GM19238 (cell line): ENCODE measurements at regions not wholly inside any gene's neighbourhood (a gene's known extent, or its start where the extent isn't known, plus 50 kb on each side); places are given as distances from the start of the nearest gene placed in this dataset.
"Not testable (repeated sequence)": the region's sequence is repeated elsewhere in the genome, so short reads cannot be mapped to it uniquely, and the experiment has no call there.

ENCODE experiments used
- DNase-seq: peaks from one replicate; pipeline ENCODE4 v3.0.0; 2011; ENCODE audit warnings: low spot score; ENCODE audit not compliant: insufficient read length

DNA sequence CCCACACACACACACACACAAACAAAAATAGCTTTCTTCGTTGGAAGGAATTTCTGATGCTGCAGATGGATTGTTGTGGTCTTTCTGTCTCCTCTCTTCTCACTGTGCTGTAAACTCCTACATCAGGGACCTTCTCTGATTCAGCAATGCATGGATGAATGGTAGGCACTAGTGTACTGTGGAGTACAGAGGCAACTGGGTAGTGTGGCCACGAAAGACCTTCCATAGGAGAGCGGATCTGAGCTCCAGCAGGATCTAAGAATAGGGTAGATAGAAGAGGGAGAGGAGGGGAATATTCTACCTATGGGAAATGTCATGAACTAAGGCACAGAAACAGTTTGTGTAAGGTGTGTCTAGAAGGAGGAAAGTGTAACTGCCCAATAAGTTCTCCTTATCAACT is 266.8 kb downstream of the MYCN start:
- DNase-seq, result no peak

DNA sequence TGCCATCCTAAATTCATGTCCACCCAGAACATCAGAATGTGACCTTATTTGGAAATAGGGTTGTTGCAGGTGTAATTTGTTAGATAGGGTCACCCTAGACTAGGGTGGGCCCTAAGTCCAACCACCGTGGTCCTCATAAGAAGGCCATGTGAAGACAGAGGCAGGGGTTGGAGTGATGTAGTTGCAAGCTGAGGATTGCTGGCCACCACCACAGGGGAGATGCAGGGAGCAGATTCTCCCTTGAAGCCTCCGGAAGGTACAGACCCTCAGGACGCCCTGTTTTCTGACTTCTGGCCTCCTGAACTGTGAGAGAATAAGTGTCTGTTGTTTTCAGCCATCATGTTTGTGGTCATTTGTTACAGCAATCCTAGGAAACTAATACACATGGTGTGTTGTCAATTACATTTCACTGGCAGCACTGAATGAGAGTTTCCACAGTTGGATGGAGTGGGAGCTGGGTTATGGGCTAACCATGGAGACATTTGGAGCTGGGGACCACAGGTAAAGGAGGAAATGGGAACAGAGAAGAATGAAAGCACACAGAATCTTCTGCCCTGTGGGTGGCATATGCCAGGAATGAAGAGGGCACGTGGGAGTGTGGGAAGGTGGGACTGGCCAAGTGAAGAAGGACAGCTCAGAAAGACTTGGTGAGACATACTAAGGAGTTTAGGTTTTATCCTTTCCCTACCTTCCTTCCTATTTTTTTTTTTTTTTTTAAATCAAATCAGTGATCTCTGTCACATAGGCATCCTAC is 266.0 kb downstream of the MYCN start:
- no peak for DNase-seq

DNA sequence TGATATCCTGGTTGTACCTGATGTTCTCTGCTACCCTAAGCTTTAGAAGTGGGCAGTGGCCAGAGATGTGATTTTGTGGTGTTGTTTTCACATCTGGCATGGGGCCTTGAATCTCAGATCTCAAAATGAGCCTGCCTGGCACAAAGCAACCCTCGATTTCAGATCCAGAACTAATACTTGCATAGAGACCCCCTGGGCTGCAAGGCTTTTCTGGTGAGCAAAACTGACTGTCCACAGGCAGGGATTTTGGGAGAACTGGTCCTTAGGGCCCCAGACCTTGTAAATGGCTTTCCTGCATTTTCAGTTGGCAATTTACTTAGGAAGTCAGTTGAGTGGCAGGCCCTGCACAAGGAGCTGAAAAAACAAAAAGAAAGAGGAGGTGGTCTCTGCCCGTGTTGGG is 265.3 kb downstream of the MYCN start:
- no peak for DNase-seq

DNA sequence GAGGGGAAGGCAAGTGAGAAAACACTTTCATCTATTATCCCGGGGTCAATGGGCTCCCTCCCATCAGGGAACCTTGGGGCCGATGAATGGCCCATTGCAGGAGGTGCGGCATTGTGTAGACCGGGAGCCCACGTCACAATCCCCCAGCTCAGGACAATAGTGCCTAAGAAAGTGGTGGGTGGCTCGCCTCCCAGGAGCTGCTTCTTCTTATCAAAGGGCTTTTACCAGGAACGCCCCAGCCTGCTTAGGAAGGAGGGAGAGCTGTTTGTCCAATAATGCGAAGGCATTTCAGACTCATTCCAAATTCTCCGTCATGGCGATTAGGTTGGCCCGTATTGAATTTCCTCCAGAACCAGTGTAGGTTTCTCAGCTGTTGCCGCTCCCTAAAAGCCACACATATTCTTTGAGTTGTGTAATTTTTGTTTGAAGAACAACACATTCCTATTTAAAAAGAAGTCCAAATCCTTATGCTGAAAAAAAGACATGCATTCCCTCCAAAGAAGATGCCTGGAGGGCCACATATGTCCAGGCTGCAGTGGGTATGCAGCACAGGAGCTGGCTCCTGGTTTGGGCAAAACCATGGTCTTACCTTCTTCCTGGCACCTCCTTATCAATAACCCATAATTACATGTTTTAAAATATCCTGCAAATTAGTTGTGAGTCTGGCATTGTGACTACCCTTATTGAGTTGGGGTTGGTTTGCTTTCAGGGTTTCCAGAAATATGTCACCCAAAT is 264.7 kb downstream of the MYCN start:
- no peak for DNase-seq

DNA sequence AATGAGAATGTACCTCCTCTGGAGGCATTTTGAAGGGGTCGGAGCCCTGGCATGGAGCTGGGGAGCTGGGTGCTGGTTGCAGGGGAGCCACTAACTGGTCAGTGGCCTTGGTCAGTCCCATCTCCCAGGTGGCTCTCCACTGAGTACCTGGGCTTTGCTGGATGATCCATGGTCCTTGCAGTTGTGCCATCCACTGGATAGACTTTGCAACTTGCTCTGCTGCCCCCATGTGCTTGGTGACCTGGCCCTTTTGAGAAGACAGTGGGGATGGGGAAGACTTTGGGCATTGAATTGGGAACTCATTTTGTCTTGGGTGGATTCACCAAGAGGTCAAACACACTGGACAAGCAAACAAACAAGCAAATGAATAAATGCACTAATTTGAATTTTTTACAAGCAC is 263.9 kb downstream of the MYCN start:
- DNase-seq, result no peak

DNA sequence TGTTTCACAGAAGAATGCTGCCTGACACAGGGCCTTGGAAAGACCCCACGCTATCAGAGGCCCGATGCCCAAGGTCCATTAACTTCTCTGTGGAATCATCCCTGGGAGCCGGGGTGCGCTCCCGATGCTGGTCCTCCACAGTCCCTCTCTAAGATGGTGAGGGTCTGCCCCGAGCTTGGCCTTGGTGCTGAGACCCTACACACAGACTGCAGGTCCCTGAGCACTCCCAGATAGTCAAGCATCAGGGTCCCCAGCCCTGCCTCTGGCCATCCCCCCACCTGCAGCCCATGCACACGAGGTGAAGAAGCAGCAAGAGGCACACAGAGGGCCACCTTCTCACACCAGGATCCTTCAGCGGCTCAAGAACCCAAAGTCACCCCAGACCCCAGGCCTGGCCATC is 263.3 kb downstream of the MYCN start:
- no peak for DNase-seq

DNA sequence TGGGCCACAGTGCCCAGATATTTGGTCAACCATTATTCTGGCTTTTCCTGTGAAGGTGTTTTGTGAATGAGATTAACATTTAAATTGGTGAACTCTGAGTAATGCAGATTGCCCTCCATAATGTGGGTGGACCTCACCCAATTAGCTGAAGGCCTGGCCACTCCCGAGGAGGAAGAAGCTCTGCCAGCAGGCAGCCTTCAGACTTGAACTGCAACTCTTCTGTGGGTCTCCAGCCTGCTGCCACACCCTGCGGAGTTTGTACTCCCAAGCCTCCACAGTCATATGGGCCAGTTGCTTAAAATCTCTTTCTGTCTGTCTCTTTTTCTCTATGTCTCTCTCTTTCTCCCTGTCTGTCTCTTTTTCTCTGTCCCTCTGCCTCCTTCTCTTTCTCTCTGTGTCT is 262.7 kb downstream of the MYCN start:
- no peak for DNase-seq

DNA sequence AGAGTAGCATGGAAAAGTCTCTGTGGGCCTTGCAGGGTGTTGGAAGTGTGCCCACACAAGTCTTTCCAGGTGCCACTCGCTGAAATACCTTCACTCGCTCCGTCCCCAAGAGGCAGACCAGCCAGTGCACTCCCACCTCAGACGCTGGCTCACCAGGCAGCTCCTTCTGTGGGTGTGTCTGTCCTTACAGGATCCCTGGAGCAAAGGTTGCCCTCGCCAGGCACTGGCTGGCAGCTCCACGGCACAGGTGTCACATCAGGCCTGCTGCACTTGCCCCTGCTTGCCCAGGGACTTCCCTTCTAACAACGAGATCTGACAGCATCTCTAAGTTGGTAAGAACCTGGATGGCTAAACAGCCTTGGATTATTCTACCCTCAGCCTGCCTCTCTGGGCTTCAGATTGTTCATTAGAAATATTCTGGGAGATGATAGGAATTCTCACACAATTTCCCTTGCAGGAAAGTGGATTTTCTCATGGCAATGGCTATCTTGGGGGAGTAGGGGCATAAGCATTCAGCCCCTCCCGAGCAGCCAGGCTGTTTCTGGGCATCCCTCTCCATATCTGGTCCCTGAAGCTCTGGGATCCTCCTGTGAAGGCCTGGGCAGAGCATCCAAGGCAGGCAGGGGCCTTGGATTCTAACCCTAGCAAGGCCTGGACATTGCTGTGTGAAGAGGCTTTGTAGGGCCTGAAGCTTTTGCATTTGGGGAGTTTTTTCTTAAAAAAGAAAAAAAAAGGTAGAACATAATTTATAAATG is 262.1 kb downstream of the MYCN start:
- DNase-seq, result no peak

DNA sequence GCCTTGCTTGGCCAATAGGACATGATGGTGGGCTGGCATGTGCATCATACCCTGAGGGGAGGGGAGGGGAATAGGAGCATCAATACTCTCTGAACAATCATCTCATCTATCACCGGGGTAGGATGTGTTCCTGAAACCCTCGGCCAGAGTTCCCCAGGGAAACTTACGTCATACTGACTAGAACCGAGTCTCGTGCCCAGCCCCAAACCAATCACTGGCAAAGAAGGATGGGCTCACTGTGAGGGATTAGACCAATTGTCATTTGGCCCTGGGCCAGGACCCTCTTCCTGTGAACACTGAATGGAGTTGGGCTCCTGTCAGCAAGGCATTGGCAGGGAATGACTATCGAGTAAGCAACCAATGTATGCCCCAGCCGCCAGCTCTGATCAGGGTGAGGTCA is 261.5 kb downstream of the MYCN start:
- no peak for DNase-seq

DNA sequence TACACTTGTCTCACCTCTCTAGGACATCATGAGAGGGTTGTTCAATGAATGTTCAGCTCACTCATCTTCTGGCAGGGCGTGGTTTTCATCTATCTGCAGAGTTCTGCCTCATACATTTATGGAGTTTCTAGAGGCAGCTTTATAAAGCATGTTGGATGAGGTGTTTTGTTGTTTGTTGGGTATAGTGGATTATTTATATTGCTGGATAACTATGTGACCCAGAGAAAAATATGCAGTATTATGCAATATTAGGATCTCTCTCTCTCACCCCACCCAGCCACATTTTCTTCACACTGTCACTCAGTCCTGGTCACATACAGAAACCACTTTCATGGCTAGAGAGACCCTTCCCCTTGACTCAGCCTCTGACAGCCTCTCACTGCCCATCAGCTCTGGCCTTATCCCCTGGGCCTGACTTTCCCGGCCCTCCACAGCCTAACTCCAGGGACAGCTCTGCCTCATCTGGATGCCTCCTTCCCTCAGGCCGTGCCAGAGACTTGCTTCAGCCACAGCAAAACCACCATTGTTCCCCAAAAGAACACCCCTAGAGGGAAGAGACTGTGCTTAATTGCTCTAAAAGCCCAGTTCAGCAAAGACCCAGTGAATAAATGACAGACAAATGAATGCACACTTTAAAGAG is 260.3 kb downstream of the MYCN start:
- DNase-seq, result no peak

DNA sequence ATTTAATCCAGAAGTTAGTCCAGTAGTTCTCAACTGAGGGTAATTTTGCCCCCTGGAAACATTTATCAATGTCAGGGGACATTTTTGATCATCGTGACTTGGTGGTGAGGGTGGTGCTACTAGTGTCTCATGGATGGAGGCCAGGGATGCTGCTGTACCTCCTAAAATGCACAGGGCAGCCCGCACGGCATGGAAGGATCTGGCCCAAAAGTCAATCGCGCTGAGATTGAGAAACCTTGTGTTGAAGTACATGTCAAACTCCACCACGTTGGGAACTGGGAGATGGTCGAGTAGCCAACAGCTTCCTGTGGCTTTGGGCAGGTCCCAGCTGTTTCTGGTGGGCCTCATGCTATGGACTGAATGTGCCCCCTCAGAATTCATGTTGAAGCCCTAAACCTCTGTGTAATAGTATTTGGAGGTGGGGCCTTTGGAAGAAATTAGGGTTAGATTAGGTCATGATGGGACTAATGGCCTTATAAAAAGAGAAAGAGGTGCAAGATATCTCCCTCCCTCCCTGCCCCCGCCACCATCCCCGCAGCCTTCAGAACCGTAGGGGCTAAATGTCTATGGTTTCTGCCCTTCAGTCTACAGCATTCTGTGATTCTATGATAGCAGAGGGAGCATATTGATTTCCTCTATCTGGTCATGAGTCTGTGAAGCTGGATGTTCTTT is 259.7 kb downstream of the MYCN start:
- DNase-seq, result no peak

DNA sequence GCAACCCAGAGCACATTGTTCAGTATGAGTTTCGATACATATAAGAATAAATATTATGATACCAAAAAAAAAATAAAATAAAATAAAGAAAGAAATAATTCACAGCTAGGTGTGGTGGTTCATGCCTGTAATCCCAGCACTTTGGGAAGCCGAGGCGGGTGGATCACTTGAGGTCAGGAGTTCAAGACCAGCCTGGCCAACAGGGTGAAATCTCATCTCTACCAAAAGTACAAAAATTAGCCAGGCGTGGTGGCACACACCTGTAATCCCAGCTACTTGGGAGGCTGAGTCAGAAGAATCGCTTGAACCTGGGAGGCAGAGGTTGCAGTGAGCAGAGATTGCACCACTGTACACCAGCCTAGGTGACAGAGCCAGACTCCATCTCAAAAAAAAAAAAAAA is 258.9 kb downstream of the MYCN start:
- not testable (repeated sequence) for DNase-seq

DNA sequence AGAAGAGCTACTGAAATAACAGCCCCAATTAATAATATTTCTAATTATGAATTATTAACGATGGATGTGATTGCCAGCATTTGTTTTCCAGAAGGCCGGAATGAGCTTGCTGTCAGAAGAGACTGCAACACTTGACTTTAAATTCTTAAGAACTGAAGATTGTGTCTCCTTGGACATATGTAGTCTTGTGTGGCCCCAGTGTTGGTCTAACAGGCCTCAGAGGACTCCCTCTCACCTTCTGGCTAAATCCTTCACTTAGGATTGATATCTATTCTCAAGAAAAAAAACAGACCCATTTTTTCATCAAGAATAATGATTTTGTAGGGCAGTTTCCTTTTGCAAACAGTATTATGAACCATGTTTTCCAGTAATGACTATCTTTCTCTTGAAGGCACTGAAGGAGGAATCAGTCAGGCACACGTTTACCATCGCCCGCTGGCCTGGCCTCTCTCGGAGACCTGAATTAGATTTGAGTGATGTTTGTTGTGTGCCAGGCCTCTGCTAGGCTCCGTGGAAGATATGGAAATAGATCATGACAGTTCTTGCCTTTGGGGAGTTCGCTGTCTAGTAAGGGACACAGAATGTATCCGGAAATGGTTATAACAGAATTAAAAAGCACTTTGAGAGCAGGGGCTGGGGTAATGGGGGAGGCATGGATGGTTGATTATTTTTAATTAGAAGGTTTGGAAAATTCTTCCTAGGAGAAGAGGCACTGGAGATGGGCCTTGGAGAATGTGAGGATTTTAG is 258.0 kb downstream of the MYCN start:
- DNase-seq, result no peak

DNA sequence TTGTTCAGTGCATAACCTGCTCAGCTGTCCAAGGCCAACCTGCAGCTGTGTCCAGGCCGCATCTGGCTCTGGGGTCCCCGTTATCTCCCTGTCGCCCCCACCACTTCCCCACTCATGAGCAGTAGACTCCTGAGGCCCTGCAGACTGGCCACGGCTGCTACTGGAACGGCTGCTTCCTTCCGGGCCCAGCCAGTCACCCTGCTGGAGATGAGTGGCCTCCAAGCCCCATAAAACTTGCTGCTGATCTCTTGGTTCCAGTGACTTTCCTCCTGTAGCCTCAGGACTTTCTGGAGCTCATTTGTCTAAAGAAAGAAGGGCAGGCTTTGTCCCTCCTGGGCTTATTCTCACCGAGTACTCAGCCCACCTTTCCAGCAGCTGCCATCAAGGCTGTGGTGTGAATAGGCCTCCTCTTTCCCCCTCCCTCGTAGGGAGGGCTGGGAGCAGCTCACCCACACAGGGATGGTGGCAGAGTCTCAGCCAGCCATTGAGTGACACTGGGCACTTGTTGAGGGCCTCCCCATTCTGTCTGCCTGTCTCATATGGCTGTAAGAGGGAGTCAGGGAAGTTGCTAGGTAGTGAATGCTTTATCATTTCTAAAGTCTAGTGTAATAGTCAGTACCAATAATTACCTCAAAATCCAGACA is 257.3 kb downstream of the MYCN start:
- no peak for DNase-seq

DNA sequence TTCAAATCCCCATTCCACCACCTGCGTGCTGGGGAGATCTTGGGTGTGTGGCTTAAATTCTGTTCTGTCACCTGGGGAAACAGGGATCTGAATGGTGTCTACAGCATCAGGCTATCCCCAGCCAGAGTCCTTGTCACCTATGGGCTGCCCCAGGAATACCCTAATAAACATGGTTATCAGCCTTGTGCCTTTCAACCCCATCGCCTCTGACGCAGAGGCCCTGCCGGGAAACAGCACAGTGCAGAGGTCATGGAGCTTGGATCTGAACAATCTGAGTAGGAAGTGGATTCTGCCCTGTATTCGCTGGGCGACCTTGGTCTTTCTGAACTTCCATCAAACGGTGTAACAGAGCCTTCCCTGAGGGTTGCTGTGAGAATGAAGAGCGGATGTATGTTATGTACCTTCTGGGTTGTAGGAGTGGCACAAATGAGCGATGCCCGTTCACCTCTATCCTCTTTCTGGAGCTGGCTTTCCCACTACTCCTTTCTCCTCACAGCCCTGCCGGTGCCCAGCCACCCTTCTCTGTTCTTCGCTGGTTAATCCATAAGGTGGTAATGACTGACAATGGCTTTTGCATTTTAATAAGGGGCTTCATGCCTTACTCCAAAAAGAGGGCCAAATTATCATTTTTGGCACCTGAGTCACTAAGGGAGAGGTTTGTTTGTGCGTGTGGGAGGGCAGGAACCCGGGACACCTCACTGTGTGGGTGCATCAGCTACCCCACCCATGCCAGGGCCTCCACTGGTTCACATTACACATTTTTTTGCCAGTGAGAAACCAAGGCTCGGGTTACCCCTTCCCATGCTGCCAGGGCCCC is 256.5 kb downstream of the MYCN start:
- DNase-seq, result no peak

DNA sequence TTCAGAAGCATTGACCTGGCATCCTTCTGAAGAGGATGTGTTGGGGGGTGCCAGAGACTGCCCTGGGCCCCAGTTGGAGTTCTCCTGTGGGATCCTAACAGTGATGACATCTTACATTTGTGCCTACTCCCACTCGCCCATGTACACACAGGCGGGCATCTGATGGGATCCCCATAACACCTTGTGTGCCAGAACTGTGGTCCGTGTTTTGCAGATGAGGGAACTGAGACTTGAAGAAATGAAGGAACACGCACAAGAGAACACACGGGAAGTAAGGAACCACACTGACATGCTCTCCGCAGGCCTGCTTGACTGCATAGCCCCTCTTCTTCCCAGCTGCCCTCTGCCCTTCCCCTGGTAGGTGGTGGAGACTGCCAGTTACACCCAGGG is 255.3 kb downstream of the MYCN start:
- no peak for DNase-seq

DNA sequence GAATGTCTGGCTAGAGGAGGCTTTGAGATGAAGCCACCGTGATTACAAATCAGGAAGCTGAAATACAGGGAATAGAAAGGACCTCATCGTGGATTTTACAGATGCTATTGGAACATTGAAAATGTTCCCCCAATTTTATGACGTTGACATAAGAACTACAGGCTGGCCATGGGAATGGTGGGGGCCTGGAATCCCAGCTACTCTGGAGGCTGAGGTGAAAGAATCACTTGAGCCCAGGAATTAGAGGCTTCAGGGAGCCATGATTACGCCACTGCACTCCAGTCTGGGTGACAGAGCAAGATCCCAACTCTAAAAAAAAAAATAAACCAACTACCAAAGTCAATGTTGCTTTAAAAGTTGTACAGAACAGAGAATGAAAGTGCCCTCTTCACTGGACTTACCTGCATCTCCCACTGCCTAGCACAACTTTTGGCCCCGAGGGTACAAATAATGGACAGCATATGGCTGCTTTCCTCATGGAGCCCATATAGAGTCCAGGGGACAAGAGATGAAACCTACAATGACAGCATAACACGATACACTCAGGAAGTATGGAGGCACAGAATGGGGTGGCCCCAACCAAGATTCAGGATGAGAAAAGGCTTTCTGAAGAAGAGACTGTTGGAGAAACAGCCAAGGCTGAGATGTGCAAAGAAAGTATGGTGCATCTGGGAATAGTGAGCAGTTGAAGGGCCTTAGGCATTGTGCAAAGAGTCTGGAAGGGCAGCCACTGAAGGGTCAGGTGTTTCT is 254.8 kb downstream of the MYCN start:
- no peak for DNase-seq

DNA sequence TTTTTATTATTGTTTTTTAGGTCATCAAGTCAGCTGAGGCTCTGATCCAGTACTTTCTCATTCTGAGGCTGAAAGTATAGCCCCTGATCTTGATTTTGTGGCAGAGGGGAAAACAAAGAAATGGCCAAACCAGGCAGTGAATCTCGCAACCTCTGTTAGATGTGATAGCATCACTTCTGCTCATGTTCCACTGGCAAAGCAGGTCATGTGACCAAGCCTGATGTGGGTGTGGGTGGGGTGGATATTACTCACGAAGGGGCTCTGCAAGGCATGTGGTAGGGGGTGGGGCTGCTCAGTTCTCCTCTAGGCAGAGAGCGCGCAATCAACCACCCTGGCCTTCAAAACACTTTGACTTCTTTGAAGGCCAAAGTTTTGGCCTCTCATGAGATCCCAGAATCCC is 254.2 kb downstream of the MYCN start:
- DNase-seq, result no peak

DNA sequence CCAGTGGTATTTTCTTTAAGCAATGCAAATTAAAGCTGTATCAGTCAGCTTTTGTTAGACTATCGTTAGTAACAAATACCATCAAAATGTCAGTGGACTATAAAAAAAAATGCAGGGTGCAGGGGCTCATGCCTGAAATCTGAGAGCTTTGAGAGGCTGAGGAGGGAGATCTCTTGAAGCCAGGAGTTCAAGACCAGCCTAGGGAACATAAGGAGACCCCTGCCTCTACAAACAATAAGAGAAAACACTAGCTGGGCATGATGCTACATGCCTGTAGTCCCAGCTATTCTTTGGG is 253.7 kb downstream of the MYCN start:
- no peak for DNase-seq
